ENCODE measurements at regions not wholly inside any gene's neighbourhood (a gene's known extent, or its start where the extent isn't known, plus 50 kb on each side); places are given as distances from the start of the nearest gene placed in this dataset.

DNA sequence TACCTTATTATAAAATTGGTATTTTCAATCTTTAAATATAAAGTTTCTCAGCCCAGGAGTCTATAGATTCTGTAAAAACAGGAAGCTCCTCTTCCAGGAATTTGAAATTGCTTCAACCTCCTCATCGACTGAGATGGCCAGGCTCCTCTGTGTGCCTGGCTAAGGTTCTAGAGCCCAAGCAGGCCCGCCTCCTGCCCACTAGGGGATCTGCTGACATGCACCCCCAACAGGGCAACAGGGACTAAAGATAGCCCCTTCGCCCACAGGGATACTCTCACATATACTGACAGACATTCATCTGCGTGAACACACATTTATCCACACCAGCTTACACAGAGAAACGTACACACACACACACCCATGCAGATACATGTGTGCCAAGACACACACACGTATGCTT is 183.1 kb upstream of the TLE3 start:
- no peak overlapping the region for H4K91ac ChIP-seq (replicated peaks; ENCODE audit: insufficient read length, low read length)
- H3K14ac ChIP-seq (ENCODE audit: insufficient read length), result no peak overlapping the region
- H3K23me2 ChIP-seq (ENCODE audit: low read depth, low read length), result peaks cover 10% of the 10 kb centered on the region; the same call in 1 of the 2 replicates
- TF ChIP-seq CREB1 (IDR thresholded peaks at IDR 0.05) (no peak), CBX5 (IDR thresholded peaks at IDR 0.05; ENCODE audit: low read depth, low read length) (no peak), EP300 (IDR thresholded peaks at IDR 0.05; ENCODE audit: borderline replicate concordance in 1 of 2, low read depth in 2 of 2, low read length in 2 of 2) (no peak), CHD1 (IDR thresholded peaks at IDR 0.05; ENCODE audit: low read depth, low read length) (no peak), TBP (IDR thresholded peaks at IDR 0.05; ENCODE audit: low read depth, low read length) (no peak), BCL11A (IDR thresholded peaks at IDR 0.05; ENCODE audit: low read depth in 2 of 2, low read length in 2 of 2) (no peak), CTBP2 (IDR thresholded peaks at IDR 0.05; ENCODE audit: borderline replicate concordance, insufficient read depth, insufficient read length, low read length) (no peak), RNF2 (IDR thresholded peaks at IDR 0.05; ENCODE audit: borderline replicate concordance, low read depth, low read length, missing control alignments, poor library complexity, severe bottlenecking) (no peak), KDM5A (IDR thresholded peaks at IDR 0.05; ENCODE audit: low read length) (no peak), KDM1A (IDR thresholded peaks at IDR 0.05; ENCODE audit: borderline replicate concordance, low read length) (no peak), EZH2 (IDR thresholded peaks at IDR 0.05; ENCODE audit: low read depth, low read length, severe bottlenecking) (no peak), SIN3A (conservative IDR thresholded peaks at IDR 0.05 in 1 of 2, IDR thresholded peaks at IDR 0.05 in 1 of 2; ENCODE audit: low read depth in 1 of 2, low read length in 2 of 2) (no peak)
- TF ChIP-seq, protein P1, sequence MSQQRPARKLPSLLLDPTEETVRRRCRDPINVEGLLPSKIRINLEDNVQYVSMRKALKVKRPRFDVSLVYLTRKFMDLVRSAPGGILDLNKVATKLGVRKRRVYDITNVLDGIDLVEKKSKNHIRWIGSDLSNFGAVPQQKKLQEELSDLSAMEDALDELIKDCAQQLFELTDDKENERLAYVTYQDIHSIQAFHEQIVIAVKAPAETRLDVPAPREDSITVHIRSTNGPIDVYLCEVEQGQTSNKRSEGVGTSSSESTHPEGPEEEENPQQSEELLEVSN (IDR thresholded peaks at IDR 0.05), result no peak
- no peak overlapping the region for H3K56ac ChIP-seq (replicated peaks; ENCODE audit: insufficient read length, low read depth, low read length)
- FAIRE-seq (no peak), DNase-seq (ENCODE audit: low read depth in 1 of 2, low spot score in 2 of 2) (no peak)
- no peak overlapping the region for H2BK20ac ChIP-seq (ENCODE audit: low read length)
- H3K9me3 ChIP-seq (ENCODE audit: insufficient read depth in 2 of 2, low read depth in 1 of 2, low read length in 1 of 2), result no peaks in the 10 kb centered on the region
- H3K79me1 ChIP-seq (ENCODE audit: low read depth, low read length), result no peaks in the 10 kb centered on the region
- no peak overlapping the region for H2BK15ac ChIP-seq (ENCODE audit: low read length)
- no peaks in the 10 kb centered on the region for H3K27me3 ChIP-seq (replicated peaks in 1 of 4; ENCODE audit: control insufficient read depth in 3 of 4, extremely low read depth in 1 of 4, insufficient read depth in 3 of 4, low read length in 3 of 4)
- no peak overlapping the region for H3K18ac ChIP-seq (ENCODE audit: extremely low read depth, low read length)
- peaks cover 0 to 3% of the 10 kb centered on the region in 2 experiments for H4K20me1 ChIP-seq (replicated peaks in 1 of 2; ENCODE audit: control insufficient read depth in 1 of 2, insufficient read depth in 2 of 2, low read length in 2 of 2)
- H3K79me2 ChIP-seq (ENCODE audit: control insufficient read depth in 1 of 2, insufficient read depth in 2 of 2, low read length in 2 of 2), result no peaks in the 10 kb centered on the region
- H3K4me1 ChIP-seq (replicated peaks in 1 of 4; ENCODE audit: control insufficient read depth in 3 of 4, insufficient read depth in 4 of 4, low read length in 3 of 4), result peaks cover 0 to 3% (median 0%) of the 10 kb centered on the region in 4 experiments; a peak in 3 of 7 replicates
- no peak overlapping the region for H2AFZ ChIP-seq (ENCODE audit: low read length)
- no peak overlapping the region for H3K4ac ChIP-seq (replicated peaks; ENCODE audit: insufficient read length, low read depth, low read length)
- H4K8ac ChIP-seq (ENCODE audit: extremely low read depth, insufficient read depth, low read length), result no peak overlapping the region
- H3K36me3 ChIP-seq (ENCODE audit: control insufficient read depth in 2 of 4, insufficient read depth in 4 of 4, low read length in 3 of 4), result no peaks in the 10 kb centered on the region
- no peak overlapping the region for H3K27ac ChIP-seq (ENCODE audit: low read depth, low read length)
- H3K4me2 ChIP-seq (ENCODE audit: insufficient read depth in 1 of 2, low read depth in 2 of 2, low read length in 2 of 2), result no peak overlapping the region
- no peak overlapping the region for H2BK120ac ChIP-seq (replicated peaks; ENCODE audit: low read depth, low read length)
- POLR2A ChIA-PET (ENCODE audit: partially characterized antibody), result no interaction called here
- 0 out of 2 replicates have a peak overlapping the region, but pooled peaks have one; percentile 82 for H2AK5ac ChIP-seq (ENCODE audit: low read depth, low read length)
- H2BK12ac ChIP-seq (ENCODE audit: low read depth, low read length), result no peak overlapping the region
- no peak overlapping the region for H3K9ac ChIP-seq (replicated peaks in 1 of 4; ENCODE audit: extremely low read depth in 1 of 4, low read depth in 3 of 4, low read length in 3 of 4)
- CTCF ChIA-PET (ENCODE audit: partially characterized antibody), result interaction anchor here (0.7 to 1.0 kb wide), 2 partner anchors 95 to 207 kb away, joined by 3 read pairs; no protein-coding TSS in a partner anchor
- no peak overlapping the region for H3K4me3 ChIP-seq (ENCODE audit: extremely low read depth in 1 of 4, insufficient read depth in 2 of 4, low read depth in 3 of 4, low read length in 4 of 4)
- no peak overlapping the region for H3K23ac ChIP-seq (ENCODE audit: insufficient read length)
- H2BK5ac ChIP-seq (ENCODE audit: low read depth, low read length), result no peak overlapping the region
- 85% methylated on average over 6 of the region's 6 CpGs; no CpG with 5 or more reads in 1 of the 2 experiments for WGBS, 2 experiments (ENCODE audit: extremely low coverage in 1 of 2, insufficient coverage in 1 of 2, insufficient read length in 1 of 2, insufficient replicate concordance in 2 of 2, low coverage in 1 of 2, low lambda C conversion rate in 2 of 2, missing lambda C conversion rate in 1 of 2)
- H4K5ac ChIP-seq (ENCODE audit: insufficient read length, low read depth, low read length), result no peak overlapping the region

All from H1 (cell line).